HUES48 (cell line): ENCODE measurements at regions not wholly inside any gene's neighbourhood (a gene's known extent, or its start where the extent isn't known, plus 50 kb on each side); places are given as distances from the start of the nearest gene placed in this dataset.
A peak's percentile ranks its signal among the peaks of the same experiment; 100 is the strongest.
"Not testable (repeated sequence)": the region's sequence is repeated elsewhere in the genome, so short reads cannot be mapped to it uniquely, and the experiment has no call there.

ENCODE experiments used
- H3K27ac ChIP-seq: one replicate; pipeline ENCODE4 v1.7.0; 2013; ENCODE audit warnings: low read depth, low read length, inconsistent platforms
- H3K27me3 ChIP-seq: 2 replicates; pipeline ENCODE4 v1.6.1; 2013; ENCODE audit warnings: mild to moderate bottlenecking, low read length; ENCODE audit not compliant: control insufficient read depth, insufficient read depth
- H3K36me3 ChIP-seq: 2 replicates; pipeline ENCODE4 v1.6.1; 2013; ENCODE audit warnings: low read length; ENCODE audit not compliant: control insufficient read depth, insufficient read depth
- H3K4me1 ChIP-seq: 2 replicates; pipeline ENCODE4 v1.6.1; 2013; ENCODE audit warnings: mild to moderate bottlenecking, low read length; ENCODE audit not compliant: control insufficient read depth, insufficient read depth
- H3K4me3 ChIP-seq: 2 replicates; pipeline ENCODE4 v1.5.1; 2013; ENCODE audit warnings: mild to moderate bottlenecking, low read depth, low read length
- H3K9ac ChIP-seq: 2 replicates; pipeline ENCODE4 v1.6.1; 2013; ENCODE audit warnings: mild to moderate bottlenecking, low read depth, low read length, moderate library complexity
- H3K9me3 ChIP-seq: 2 replicates; pipeline ENCODE4 v1.6.1; 2013; ENCODE audit warnings: low read length; ENCODE audit not compliant: control insufficient read depth, insufficient read depth

DNA sequence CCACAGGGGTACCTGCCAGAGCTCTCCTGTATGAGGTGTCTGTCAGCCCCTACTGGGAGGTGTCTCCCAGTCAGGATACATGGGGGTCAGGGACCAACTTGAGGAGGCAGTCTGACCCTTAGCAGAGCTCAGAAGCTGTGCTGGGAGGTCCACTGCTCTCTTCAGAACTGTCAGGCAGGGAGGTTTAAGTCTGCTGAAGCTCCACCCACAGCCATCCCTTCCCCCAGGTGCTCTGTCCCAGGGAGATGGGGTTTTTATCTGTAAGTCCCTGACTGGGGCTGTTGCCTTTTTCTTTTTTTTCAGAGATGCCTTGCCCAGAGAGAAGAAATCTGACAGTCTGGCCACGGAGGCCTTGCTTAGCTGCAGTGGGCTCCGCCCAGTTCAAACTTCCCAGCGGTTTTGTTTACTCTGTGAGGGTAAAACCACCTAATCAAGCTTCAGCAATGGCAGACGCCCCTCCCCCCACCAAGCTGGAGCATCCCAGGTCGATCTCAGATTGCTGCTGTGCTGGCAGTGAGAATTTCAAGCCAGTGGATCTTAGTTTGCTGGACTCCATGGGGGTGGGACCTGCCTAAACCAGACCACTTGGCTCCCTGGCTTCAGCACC is 118.5 kb upstream of the RADX start:
- H3K9ac ChIP-seq, result not testable (repeated sequence)

DNA sequence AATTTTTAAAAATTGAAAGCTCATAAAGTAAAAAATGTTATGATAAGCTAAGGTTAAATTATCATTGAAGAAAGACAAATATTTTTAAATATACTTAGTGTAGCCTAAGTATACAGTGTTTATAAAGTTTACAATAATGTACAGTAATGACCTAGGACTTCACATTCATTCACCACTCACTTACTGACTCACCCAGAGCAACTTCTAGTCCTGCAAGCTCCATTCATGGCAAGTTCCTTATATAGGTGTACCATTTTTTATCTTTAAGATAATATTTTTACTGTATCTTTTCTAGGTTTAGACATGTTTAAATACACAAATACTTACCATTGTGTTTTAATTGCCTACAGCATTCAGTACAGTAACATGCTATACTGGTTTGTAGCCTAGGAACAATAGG is 112.3 kb upstream of the RADX start:
- Histone ChIP-seq H3K27ac (no peak overlapping the region), H3K36me3 (no peaks in the 10 kb centered on the region), H3K4me3 (no peak overlapping the region), H3K4me1 (peaks cover 17% of the 10 kb centered on the region), H3K9ac (no peak overlapping the region), H3K9me3 (no peaks in the 10 kb centered on the region), H3K27me3 (peaks cover 4% of the 10 kb centered on the region)

More for the DNA sequence above, 118.5 kb upstream of the RADX start:
- Histone ChIP-seq H3K4me1 (peaks cover 11% of the 10 kb centered on the region), H3K4me3 (peak overlapping the region; percentile 44)
- H3K27me3 ChIP-seq, H3K9me3 ChIP-seq, H3K36me3 ChIP-seq, H3K27ac ChIP-seq: not testable (repeated sequence)

DNA sequence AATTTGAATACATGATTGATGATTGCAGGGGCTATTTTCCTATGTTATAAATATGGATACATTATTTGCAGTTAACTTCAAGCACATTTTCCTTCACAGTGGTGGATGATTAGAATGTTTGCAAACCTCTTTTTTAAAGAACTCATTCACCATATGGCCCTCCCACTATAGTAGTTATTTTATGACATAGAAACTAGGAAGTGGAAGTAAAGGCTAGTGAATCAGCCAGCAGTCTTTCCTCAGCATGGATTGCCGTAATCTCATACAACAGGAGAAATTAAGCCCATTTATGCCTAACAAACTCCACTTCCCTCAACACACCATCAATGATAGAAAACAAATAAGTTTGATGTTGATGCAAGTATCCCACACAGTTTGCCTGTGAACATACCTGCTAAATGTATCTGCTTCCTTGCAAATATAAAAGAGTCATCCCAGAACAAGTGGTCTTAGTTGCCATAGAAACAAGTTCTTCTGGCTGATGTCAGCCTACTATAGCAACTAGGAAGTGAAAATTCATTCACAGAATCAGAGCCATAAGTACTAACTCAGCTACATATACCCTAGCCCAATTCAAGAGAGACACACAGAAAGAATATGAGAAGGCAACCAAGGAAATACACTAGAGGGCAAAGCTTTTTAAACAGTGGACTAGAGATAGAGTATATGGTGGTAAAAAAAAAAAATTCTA is 100.9 kb upstream of the RADX start:
- no peak overlapping the region for H3K9ac ChIP-seq
- H3K9me3 ChIP-seq, result no peaks in the 10 kb centered on the region
- H3K4me3 ChIP-seq, result no peak overlapping the region
- H3K36me3 ChIP-seq, result no peaks in the 10 kb centered on the region
- no peaks in the 10 kb centered on the region for H3K4me1 ChIP-seq
- H3K27me3 ChIP-seq, result peaks cover 4% of the 10 kb centered on the region; the same call in 1 of the 2 replicates
- no peak overlapping the region for H3K27ac ChIP-seq
